Stimulated activated CD4-positive, alpha-beta T cell treated with anti-CD3 and anti-CD28 coated beads, Interleukin-4, amount 100 ng/mL, for 4 hours (primary cell): ENCODE measurements at regions not wholly inside any gene's neighbourhood (a gene's known extent, or its start where the extent isn't known, plus 50 kb on each side); places are given as distances from the start of the nearest gene placed in this dataset.
"Not testable (repeated sequence)": the region's sequence is repeated elsewhere in the genome, so short reads cannot be mapped to it uniquely, and the experiment has no call there.

Experiments used
- DNase-seq, 2 experiments: peaks; one replicate each; pipeline ENCODE4 v3.0.0-alpha.2; 2020

GRCh38 chr6:26268659-26269402 is 96.2 kb upstream of the BTN3A2 start:
- DNase-seq = no peak

DNA sequence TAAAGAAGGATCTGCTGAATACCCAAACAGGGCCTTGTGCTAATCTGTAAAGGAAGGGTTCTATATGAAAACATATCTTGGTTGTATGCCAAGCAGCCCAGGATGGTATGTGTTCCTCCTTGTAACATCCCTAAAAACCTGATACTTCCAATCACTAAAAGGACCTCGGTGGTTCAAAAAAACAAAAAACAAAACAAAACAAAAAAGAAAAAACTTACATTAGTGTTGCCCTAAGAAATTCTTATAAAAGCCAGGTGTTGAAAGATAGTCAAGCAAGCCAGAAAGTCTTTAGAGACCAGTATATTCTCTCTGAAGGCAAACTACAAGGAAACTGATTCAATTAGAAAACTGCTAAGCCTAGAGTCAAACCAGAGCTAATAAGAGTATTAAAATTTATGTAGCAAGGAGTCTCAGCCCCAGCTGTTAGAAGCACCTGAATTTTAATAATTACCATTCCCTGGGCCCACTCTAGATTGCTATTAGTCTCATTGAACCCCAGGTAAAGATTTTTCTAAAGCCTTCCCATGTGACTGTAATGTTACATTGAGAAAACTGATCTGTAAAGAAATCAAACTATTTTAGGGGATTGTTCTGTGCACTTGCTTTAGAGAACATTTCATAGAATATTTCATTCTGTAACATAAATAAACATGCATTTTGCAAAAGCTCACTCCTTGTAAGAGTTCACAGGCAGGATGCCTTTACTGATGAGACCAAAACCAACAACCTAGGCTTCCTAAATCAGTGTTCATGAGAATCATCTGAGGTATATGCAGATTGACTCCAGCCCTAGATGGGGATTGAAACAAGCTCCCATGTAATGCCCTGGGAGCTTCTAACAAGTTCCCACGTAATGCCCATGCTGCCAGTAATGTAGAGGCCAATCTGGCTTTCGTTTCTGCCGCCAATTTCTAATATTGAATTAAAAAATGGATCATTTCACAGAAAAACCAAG is 95.2 kb upstream of the BTN3A2 start:
- no peak for DNase-seq

GRCh38 chr6:26270486-26270861 is 94.5 kb upstream of the BTN3A2 start:
- DNase-seq = no peak

DNA sequence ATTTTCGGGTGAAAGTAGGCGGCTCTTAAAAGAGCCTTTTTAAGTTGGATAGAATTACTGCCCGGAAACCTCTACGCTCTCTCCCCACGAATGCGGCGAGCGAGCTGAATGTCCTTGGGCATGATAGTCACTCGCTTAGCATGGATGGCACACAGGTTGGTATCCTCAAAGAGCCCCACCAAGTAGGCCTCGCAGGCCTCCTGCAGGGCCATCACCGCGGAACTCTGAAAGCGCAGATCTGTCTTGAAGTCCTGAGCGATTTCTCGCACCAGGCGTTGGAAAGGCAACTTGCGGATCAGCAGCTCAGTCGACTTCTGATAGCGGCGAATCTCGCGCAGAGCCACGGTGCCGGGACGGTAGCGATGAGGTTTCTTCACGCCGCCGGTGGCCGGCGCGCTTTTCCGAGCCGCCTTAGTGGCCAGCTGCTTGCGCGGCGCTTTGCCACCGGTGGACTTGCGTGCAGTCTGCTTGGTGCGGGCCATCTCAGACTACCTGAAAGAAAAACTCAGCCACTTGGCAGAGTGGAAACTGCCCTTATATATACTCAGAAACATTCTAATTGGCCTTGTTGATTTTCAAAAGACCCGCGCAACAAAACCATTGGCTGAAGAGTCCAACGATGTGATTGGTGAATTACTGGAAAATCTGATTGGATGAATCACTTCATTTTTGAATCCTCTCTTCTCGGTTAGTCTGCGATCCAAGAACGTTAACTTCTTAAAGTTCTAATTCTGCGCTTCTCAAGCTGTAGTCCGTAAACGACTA is 93.9 kb upstream of the BTN3A2 start:
- peak; percentile 57 to 71 for DNase-seq

- DNase-seq = no peak
These were observed 93.4 kb upstream of the BTN3A2 start for GRCh38 chr6:26271668-26272024.

DNA sequence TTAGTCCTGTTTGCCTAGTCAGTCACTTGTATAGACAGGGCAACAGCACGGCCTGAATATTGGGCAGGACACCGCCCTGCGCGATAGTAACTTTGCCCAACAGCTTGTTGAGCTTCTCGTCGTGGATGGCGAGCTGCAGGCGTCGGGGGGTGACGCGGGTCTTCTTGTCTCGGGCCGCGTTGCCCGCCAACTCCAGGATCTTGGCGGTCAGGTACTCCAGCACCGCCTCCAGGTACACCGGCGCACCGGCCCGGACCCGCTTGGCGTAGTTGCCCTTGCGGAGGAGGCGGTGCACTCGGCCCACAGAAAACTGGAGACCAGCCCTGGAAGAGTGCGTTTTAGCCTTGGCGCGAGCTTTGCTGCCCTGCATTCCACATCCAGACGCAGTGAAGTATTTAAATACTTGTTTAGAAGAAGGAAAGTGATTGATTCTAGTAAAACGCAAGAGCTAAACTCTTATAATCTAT is 92.8 kb upstream of the BTN3A2 start:
- peak; percentile 29 to 37 for DNase-seq

GRCh38 chr6:26273673-26274588 is 91.1 kb upstream of the BTN3A2 start:
- no peak for DNase-seq

DNA sequence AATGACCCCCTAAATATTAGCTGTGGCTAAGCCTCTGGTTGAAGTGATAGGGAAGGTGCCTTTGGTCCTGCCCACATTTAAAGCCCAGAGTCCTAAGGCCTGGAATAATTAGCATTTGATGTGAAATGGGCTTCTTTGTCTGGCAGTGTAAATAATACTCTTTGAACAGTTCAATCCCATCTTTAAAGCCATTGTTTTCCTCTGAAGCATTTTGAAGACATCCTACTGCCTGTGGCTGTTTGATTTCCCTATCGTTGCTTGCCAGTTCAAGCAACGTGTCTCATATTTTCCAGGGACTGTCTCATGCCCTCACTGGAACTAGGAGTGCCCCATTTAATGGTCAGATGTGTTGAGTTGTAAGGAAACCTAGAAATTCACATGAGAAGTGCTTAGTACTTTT is 89.3 kb upstream of the BTN3A2 start:
- no peak for DNase-seq

DNA sequence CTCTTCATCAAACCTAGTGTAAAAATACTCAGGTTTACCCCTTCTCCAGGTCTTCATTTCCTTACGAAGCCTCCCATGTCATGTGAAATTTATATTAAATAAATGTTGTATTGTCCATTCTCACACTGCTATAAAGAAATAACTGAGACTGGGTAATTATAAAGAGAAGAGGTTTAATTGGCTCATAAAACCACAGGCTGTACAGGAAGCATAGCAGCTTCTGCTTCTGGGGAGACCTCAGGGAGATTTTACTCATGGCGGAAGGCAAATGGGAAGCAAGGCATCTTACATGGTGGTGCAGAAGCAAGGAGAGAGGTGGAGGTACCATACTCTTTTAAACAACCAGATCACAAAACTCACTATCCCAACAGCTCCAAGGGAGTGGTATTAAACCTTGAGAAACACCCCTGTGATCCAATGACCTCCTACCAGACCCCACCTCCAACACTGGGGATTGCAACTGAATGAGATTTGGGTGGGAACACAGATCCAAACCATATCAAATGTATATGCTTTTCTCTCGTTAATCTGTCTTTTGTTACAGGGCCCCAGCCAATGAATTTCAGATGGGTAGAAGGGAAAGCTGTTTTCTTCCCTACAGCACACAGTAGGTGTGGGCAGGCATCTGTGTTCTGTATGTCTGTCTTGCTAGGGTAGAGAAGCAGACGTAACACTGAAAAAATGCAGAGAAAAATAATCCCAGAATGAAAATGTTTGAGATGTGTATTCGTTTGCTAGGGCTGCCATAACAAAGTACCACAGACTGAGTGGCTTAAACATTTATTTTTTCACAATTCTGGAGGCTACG is 88.0 kb upstream of the BTN3A2 start:
- no peak for DNase-seq

GRCh38 chr6:26278536-26278935 is 86.5 kb upstream of the BTN3A2 start:
- DNase-seq = no peak

DNA sequence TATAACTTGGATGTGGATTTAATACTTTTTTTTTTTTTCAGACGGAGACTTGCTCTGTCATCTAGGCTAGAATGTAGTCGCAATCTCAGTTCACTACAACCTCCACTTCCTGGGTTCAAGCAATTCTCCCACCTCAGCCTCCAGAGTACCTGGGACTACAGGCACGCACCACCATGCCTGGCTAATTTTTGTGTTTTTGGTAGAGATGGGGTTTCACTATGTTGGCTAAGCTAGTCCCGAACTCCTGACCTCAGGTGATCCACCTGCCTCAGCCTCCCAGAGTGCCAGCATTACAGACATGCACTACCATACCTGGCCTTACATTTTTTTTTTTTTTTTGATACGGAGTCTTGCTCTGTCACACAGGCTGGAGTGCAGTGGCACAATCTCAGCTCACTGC is 85.6 kb upstream of the BTN3A2 start:
- not testable (repeated sequence) for DNase-seq

DNA sequence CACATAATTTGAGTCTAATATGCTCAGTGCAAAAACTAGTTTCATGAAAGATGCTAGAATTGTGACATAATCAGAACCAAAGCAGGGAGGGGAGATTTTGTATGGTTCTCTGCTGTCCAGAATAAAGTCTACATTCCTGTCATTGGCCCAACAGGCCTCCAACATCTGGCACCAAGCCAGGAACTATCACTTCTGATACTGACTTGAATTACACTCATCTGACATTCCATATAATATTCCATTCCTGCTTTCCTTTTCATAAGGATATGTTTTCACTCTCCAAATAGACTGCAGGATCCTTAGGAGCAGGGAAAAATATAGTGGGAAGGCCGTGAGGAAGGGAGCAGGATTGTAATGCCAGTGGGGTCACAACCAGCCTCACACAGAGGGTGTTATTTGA is 84.6 kb upstream of the BTN3A2 start:
- no peak for DNase-seq

DNA sequence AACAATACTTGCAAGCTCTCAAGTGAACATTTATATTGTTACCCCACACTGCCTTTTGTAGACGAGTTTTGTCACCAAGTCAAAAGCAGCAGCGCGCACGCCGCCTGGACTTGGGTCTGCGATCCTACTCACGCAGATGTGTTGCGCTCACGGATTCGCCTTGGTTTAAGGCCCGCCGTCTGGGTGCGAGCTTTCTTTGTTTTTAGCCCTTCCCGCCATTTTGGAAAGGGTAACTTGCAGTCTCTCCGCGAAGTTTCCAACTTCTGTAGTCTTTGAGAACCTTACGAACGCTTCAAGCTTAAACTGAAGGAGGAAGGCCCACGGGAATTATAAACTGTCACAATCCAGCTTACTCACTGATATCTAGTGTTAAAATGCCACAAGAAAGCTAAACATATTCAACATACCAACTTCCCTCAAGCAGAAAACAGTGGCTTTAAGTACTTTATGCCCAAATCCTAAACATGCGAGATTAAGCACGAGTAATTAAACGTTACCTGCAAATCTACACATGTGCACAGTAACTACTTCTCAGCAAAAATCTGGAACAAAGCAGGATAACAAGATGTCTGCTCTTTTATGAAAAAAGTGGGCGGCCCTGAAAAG is 80.4 kb upstream of the BTN3A2 start:
- peak; percentile 40 to 52 for DNase-seq

- peak; percentile 89 to 95 for DNase-seq
These were observed 79.6 kb upstream of the BTN3A2 start for GRCh38 chr6:26285143-26286134.

- DNase-seq = peak; percentile 61 to 69
These were observed 78.7 kb upstream of the BTN3A2 start for GRCh38 chr6:26286168-26286877.

DNA sequence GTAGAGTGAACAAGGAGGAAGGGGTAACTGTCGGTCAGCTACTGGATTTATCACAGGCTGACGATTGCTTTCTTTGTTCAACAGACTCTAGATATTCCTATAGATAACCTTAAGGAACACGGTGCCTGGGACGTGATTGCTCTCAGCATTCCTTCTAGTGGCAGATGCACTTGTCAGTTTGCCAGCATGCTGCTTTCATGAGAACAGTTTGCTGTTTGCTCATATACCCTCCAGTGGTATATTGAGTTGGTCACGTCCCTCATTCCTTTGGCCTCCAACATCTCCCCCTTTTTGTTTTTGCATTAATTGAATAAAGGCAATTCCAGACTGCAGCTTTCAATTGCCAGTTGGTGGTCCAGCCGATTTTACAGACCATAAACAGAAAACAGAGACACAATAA is 76.8 kb upstream of the BTN3A2 start:
- no peak for DNase-seq

- no peak for DNase-seq
These were observed 74.1 kb upstream of the BTN3A2 start for GRCh38 chr6:26290941-26291340.

DNA sequence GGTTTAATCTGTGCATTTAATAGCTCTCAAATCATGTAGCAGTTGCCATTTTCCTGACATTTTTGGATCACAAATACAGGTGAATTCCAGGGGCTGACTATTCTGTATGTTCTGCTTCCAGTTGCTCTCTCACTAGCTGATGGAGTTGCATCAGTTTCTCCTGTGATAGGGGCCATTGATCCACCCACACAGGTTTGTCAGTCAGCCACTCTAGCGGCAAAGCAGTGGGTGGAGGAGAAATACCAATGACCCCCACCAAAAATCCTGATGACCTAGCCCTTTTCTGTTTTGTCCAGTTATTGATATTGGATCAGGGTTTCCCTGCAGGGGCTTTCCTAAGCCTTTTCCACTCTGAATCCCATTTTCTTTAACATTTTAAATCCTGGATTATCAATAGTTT is 72.3 kb upstream of the BTN3A2 start:
- no peak for DNase-seq

- DNase-seq = no peak
These were observed 70.7 kb upstream of the BTN3A2 start for GRCh38 chr6:26294302-26294701.
